Osteoblast (primary cell): ENCODE measurements at regions not wholly inside any gene's neighbourhood (a gene's known extent, or its start where the extent isn't known, plus 50 kb on each side); places are given as distances from the start of the nearest gene placed in this dataset.

ENCODE experiments used
- DNase-seq: peaks from one replicate; pipeline ENCODE4 v3.0.0; 2011; ENCODE audit warnings: low spot score, mixed read lengths; ENCODE audit not compliant: insufficient read length; ENCODE audit errors: missing footprints
- H2AFZ ChIP-seq: 2 replicates; pipeline ENCODE4 v1.6.0; 2011; ENCODE audit warnings: mild to moderate bottlenecking, low read length
- H3K27ac ChIP-seq: 2 replicates; pipeline ENCODE4 v1.5.1; 2011; ENCODE audit warnings: mild to moderate bottlenecking, low read depth, low read length, moderate library complexity
- H3K27me3 ChIP-seq: 2 replicates; pipeline ENCODE4 v1.6.0; 2012; ENCODE audit warnings: mild to moderate bottlenecking, control low read depth, inconsistent platforms, low read length, moderate library complexity; ENCODE audit not compliant: insufficient read depth
- H3K36me3 ChIP-seq: 2 replicates; pipeline ENCODE4 v1.5.1; 2011; ENCODE audit warnings: mild to moderate bottlenecking, low read length, control low read depth, moderate library complexity; ENCODE audit not compliant: insufficient read depth
- H3K4me1 ChIP-seq: 2 replicates; pipeline ENCODE4 v1.5.1; 2011; ENCODE audit warnings: mild to moderate bottlenecking, low read length, control low read depth, moderate library complexity; ENCODE audit not compliant: insufficient read depth
- H3K4me2 ChIP-seq: 2 replicates; pipeline ENCODE4 v1.6.0; 2011; ENCODE audit warnings: mild to moderate bottlenecking, low read length; ENCODE audit not compliant: insufficient read depth
- H3K4me3 ChIP-seq: fragments of 200-600 bp; sonication (generic); 3 replicates; pipeline ENCODE4 v1.5.1; 2012; ENCODE audit warnings: mild to moderate bottlenecking, low read length, inconsistent platforms; ENCODE audit not compliant: insufficient read depth
- H3K79me2 ChIP-seq: 2 replicates; pipeline ENCODE4 v1.6.0; 2012; ENCODE audit warnings: mild to moderate bottlenecking, low read length, control low read depth, inconsistent platforms; ENCODE audit not compliant: insufficient read depth
- H3K9me3 ChIP-seq: 2 replicates; pipeline ENCODE4 v1.5.1; 2011; ENCODE audit warnings: low read depth, low read length, control low read depth
- H4K20me1 ChIP-seq: 2 replicates; pipeline ENCODE4 v1.6.0; 2012; ENCODE audit warnings: mild to moderate bottlenecking, low read length, control low read depth; ENCODE audit not compliant: insufficient read depth
- TF ChIP-seq, protein P1 (sequence below): IDR thresholded peaks from 2 replicates; pipeline ENCODE4 v1.5.1; 2011; ENCODE audit warnings: mild to moderate bottlenecking, low read depth, low read length, moderate library complexity; ENCODE audit errors: extremely low read depth

- no peaks in the 10 kb centered on the region for H3K36me3 ChIP-seq
- no peak overlapping the region for H3K4me2 ChIP-seq
- TF ChIP-seq, protein P1, sequence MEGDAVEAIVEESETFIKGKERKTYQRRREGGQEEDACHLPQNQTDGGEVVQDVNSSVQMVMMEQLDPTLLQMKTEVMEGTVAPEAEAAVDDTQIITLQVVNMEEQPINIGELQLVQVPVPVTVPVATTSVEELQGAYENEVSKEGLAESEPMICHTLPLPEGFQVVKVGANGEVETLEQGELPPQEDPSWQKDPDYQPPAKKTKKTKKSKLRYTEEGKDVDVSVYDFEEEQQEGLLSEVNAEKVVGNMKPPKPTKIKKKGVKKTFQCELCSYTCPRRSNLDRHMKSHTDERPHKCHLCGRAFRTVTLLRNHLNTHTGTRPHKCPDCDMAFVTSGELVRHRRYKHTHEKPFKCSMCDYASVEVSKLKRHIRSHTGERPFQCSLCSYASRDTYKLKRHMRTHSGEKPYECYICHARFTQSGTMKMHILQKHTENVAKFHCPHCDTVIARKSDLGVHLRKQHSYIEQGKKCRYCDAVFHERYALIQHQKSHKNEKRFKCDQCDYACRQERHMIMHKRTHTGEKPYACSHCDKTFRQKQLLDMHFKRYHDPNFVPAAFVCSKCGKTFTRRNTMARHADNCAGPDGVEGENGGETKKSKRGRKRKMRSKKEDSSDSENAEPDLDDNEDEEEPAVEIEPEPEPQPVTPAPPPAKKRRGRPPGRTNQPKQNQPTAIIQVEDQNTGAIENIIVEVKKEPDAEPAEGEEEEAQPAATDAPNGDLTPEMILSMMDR = no peak
- no peak overlapping the region for H3K27ac ChIP-seq
- no peaks in the 10 kb centered on the region for H3K9me3 ChIP-seq
- no peaks in the 10 kb centered on the region for H4K20me1 ChIP-seq
- no peak overlapping the region for H2AFZ ChIP-seq
- no peak overlapping the region for H3K4me3 ChIP-seq
- no peak for DNase-seq
- H3K4me1 ChIP-seq = no peaks in the 10 kb centered on the region
- no peaks in the 10 kb centered on the region for H3K79me2 ChIP-seq
- H3K27me3 ChIP-seq = no peaks in the 10 kb centered on the region
Observed at GRCh38 chr6:1538369-1538768, 71.3 kb upstream of the FOXC1 start.

DNA sequence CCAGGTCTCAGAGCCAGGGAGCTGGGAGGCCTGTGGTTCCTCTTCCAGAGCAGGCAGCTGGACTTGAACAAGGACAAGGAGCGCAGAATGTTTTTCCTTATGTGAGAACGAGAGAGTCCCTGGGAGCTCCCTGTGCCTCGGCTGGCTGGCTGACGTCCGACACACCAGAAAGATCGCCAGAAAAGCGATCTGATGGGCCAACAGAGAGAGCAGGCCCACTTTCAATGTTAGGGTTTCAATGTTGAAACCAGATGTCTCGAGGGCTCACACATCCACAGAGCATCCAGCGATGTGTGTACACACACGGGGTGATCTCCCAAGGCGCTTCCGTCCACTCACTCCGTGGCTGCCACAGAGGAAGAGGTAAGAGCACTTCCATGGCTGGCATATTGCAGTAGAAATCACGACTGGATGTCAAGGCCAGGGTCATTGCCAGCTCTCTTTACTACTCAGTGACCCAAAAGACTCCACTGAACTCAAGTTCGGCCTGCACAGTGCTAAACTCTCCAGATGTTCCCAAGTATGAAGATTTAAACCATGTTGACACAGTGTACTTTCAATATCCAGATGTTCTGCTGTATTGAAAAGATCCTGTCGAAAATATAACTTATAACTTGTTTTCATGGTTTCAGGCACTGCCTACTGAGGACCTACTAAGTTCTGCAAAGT, 70.8 kb upstream of the FOXC1 start:
- H2AFZ ChIP-seq = no peak overlapping the region
- no peaks in the 10 kb centered on the region for H4K20me1 ChIP-seq
- no peaks in the 10 kb centered on the region for H3K4me1 ChIP-seq
- TF ChIP-seq, protein P1 = no peak
- H3K36me3 ChIP-seq = no peaks in the 10 kb centered on the region
- H3K79me2 ChIP-seq = no peaks in the 10 kb centered on the region
- no peak overlapping the region for H3K4me3 ChIP-seq
- no peaks in the 10 kb centered on the region for H3K9me3 ChIP-seq
- DNase-seq = no peak
- H3K27me3 ChIP-seq = no peaks in the 10 kb centered on the region
- no peak overlapping the region for H3K4me2 ChIP-seq
- H3K27ac ChIP-seq = no peak overlapping the region

DNA sequence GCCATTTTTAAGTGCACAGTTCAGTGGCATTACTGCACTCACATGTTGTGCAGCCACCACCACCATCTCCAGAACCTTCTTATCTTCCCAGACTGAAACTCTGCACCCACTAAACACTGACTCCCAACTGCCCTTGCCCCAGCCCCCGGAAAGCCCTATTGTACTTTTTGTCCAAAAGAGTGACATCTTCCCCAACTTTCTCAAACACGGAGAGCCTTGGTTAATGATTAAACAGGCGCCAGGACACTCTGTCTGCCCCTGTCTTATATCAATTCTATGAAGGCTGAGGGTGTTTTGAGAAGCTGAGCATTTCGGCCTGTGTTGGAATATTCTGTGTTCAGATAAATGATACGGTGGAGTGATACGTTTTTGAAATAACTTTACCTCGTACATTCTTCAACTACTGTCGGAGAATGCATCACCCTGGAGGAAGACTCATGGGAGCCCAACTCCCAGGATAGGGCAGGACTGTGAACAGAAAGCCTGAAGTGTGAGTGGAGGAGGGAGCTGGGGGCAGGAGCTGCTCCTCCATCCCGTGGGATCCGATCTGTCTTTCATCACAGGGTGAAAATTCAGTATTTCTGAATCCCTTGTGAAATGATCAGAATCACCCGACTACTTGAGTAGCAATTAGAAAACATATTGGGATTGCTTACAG, 68.7 kb upstream of the FOXC1 start:
- Histone ChIP-seq H3K9me3 (no peaks in the 10 kb centered on the region), H3K4me1 (no peaks in the 10 kb centered on the region), H4K20me1 (no peaks in the 10 kb centered on the region), H3K36me3 (peaks cover under 1% of the 10 kb centered on the region), H3K27me3 (no peaks in the 10 kb centered on the region), H3K27ac (no peak overlapping the region), H2AFZ (no peak overlapping the region), H3K4me2 (no peak overlapping the region), H3K4me3 (no peak overlapping the region), H3K79me2 (no peaks in the 10 kb centered on the region)
- no peak for DNase-seq
- TF ChIP-seq, protein P1 = no peak

DNA sequence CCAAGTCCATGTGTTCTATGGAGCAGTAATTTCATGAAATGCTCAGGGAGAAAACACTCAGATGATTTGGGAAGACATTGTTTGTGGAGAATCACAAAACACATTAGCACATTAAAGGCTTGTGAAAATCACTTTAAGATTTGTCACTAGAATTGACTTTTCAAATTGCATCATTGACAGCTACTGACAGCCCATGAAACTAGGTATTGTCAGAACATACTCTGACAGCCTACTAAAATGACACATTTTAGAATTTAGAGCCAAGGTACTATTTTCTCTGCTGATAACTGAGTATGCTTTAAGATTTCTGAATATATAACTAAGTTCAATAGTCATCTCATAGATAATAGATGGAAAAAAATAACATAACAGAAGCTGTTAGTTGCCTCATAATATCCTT, 67.4 kb upstream of the FOXC1 start:
- Histone ChIP-seq H3K79me2 (no peaks in the 10 kb centered on the region), H3K27ac (no peak overlapping the region), H2AFZ (no peak overlapping the region), H3K9me3 (no peaks in the 10 kb centered on the region), H4K20me1 (no peaks in the 10 kb centered on the region), H3K4me3 (no peak overlapping the region), H3K4me2 (no peak overlapping the region), H3K4me1 (no peaks in the 10 kb centered on the region), H3K27me3 (no peaks in the 10 kb centered on the region), H3K36me3 (peaks cover 3% of the 10 kb centered on the region)
- peak; percentile 30 for DNase-seq
- TF ChIP-seq, protein P1 = no peak
